Panc1 (cell line): ENCODE measurements at regions not wholly inside any gene's neighbourhood (a gene's known extent, or its start where the extent isn't known, plus 50 kb on each side); places are given as distances from the start of the nearest gene placed in this dataset.

Experiments
- ATAC-seq: fragments of 200-7000 bp; cut with Tn5 transposase; 2 replicates; pipeline ENCODE4 v1.9.1; 2020; ENCODE audit warnings: mild to moderate bottlenecking, moderate library complexity
- BruUV-seq: library from RNA; stranded (reverse); fragments of 400-500 nt; replicated peaks from 2 replicates; lab custom pipeline; 2021; lab: Mats Ljungman, UMichigan
- CTCF ChIA-PET: fragments of 300-600 bp; sonication (Branson Sonifier 250); formaldehyde crosslinking; loops from one replicate; lab custom pipeline; 2022; ENCODE audit warnings: antibody characterized with exemption; lab: Charles Lee
- POLR2A ChIA-PET: fragments of 300-600 bp; sonication (Branson Sonifier 250); formaldehyde crosslinking; loops from one replicate; lab custom pipeline; 2022; ENCODE audit warnings: antibody characterized with exemption; lab: Charles Lee
- DNase-seq: peaks from one replicate; pipeline ENCODE4 v3.0.0-alpha.2; 2010; ENCODE audit warnings: low read depth, low spot score
- H3K27ac ChIP-seq: 2 replicates; pipeline ENCODE4 v1.5.1; 2011; ENCODE audit warnings: mild to moderate bottlenecking, low read length, inconsistent platforms
- H3K27me3 ChIP-seq: fragments of 200-500 bp; sonication (Bioruptor generic); 2 replicates; pipeline ENCODE4 v1.6.0; 2014; ENCODE audit warnings: low read length, inconsistent platforms; ENCODE audit not compliant: control insufficient read depth, insufficient read depth
- H3K36me3 ChIP-seq: fragments of 200-500 bp; sonication (Bioruptor generic); 2 replicates; pipeline ENCODE4 v1.5.1; 2014; ENCODE audit warnings: inconsistent platforms, mild to moderate bottlenecking, low read length, moderate library complexity; ENCODE audit not compliant: control insufficient read depth, insufficient read depth
- H3K4me1 ChIP-seq: 2 replicates; pipeline ENCODE4 v1.5.1; 2011; ENCODE audit warnings: inconsistent platforms, mild to moderate bottlenecking, low read length, moderate library complexity; ENCODE audit not compliant: control insufficient read depth, insufficient read depth
- H3K4me3 ChIP-seq, 2 experiments: 2 replicates each; pipeline ENCODE4 v1.5.1; 2011 to 2012; ENCODE audit warnings: low read depth in 2 of 2, low read length in 2 of 2, mild to moderate bottlenecking in 2 of 2, inconsistent platforms in 1 of 2, moderate library complexity in 1 of 2
- H3K9me3 ChIP-seq: fragments of 200-500 bp; sonication (Bioruptor generic); 2 replicates; pipeline ENCODE4 v1.5.1; 2014; ENCODE audit warnings: low read depth, mild to moderate bottlenecking, inconsistent platforms, low read length, moderate library complexity; ENCODE audit not compliant: control insufficient read depth, insufficient read depth
- CTCF ChIP-seq: fragments of 450-650 bp; IDR thresholded peaks from 2 replicates; pipeline ENCODE4 v1.5.1; 2017; ENCODE audit warnings: mild to moderate bottlenecking
- POLR2AphosphoS5 ChIP-seq: IDR thresholded peaks from 2 replicates; pipeline ENCODE4 v1.6.1; 2012; ENCODE audit warnings: mild to moderate bottlenecking, low read depth, low read length, moderate library complexity
- REST ChIP-seq, 2 experiments: IDR thresholded peaks; 2 replicates each; pipeline ENCODE4 v1.6.1; 2011 to 2012; ENCODE audit warnings: low read depth in 2 of 2, control low read depth in 1 of 2, low read length in 1 of 2, mild to moderate bottlenecking in 1 of 2, moderate library complexity in 1 of 2; ENCODE audit not compliant: insufficient read depth in 1 of 2
- SIN3A ChIP-seq: IDR thresholded peaks from 2 replicates; pipeline ENCODE4 v1.6.1; 2012; ENCODE audit warnings: low read depth, mild to moderate bottlenecking, low read length, moderate library complexity, borderline replicate concordance; ENCODE audit not compliant: insufficient read depth
- TCF7L2 ChIP-seq: IDR thresholded peaks from 2 replicates; pipeline ENCODE4 v1.6.1; 2011; ENCODE audit warnings: mild to moderate bottlenecking, low read depth, low read length, inconsistent platforms
- in situ Hi-C: cut with HindIII; loops from 2 replicates; pipeline ENCODE4 v1.10.0; 2016; ENCODE audit warnings: low sequenced_read_pairs, low pct_unique_long_range_greater_than_20kb
- intact Hi-C: fragments of 100-400 bp; cut with micrococcal nuclease; formaldehyde crosslinking; loops from one replicate; pipeline ENCODE4 v1.10.0; 2022; ENCODE audit not compliant: unreplicated experiment

DNA sequence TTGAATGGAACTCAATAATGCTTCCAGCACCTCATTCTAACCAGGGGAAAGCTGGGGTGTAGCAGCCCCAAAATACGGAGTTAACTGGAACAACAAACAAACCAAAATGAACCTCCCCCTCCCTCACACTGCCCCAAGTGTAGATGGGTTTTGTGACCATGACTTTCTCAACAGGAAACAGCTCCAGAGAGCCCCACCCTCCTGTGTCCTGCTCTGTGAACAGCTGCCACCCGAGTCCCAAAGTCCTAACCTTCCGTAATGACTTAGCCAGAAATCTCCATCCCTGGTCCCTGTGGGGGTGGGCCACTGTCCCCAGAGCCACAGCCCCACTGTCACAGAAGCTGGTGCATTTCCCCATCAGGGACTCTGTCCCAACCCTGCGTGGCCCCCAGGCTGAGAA is 155.4 kb downstream of the CRYBB2 start:
- BruUV-seq, result no TSS peak
- Histone ChIP-seq H3K4me3 (no peak overlapping the region), H3K27me3 (no peaks in the 10 kb centered on the region), H3K4me1 (no peaks in the 10 kb centered on the region), H3K36me3 (no peaks in the 10 kb centered on the region), H3K27ac (no peak overlapping the region), H3K9me3 (no peaks in the 10 kb centered on the region)
- no peak for DNase-seq
- ChIA-PET CTCF (no interaction called here), POLR2A (no interaction called here)
- in situ Hi-C loops, result no loop called here
- TF ChIP-seq CTCF (no peak), SIN3A (no peak), POLR2AphosphoS5 (no peak)
- no peak for ATAC-seq
- intact Hi-C loops, result no loop called here

DNA sequence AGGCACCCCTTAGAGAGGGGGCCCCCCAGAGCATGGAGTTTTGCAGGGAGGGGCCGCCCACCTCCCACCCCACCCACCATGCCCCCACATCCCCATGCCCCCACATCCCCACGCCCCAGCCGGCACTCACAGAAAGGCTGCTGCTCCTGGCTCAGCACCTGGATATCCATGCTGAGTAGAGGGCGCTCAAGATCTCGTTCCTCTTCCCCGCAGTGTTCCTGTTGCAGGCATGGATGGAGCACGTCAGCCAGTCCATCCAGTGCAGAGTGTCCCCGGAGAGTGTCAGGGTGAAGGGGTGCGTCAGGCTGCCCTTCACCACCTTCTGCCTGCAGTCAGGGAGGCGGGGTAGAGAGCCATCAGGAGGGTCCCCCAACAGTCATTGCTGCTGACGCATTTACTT is 156.2 kb downstream of the CRYBB2 start:
- ChIA-PET POLR2A (no interaction called here), CTCF (no interaction called here)
- no peak; the same call in 1 of the 2 replicates for ATAC-seq
- H3K4me3 ChIP-seq, result no peak overlapping the region
- intact Hi-C loops, result no loop called here
- H3K36me3 ChIP-seq, result no peaks in the 10 kb centered on the region
- in situ Hi-C loops, result no loop called here
- no peaks in the 10 kb centered on the region for H3K27me3 ChIP-seq
- no peaks in the 10 kb centered on the region; the same call in 1 of the 2 replicates for H3K4me1 ChIP-seq
- BruUV-seq, result no TSS peak
- H3K27ac ChIP-seq, result no peak overlapping the region
- TF ChIP-seq TCF7L2 (no peak), CTCF (no peak), SIN3A (no peak), POLR2AphosphoS5 (no peak), REST (IDR thresholded peaks at IDR 0.05; ENCODE audit: insufficient read depth in 1 of 2, low read depth in 2 of 2, low read length in 1 of 2) (no peak)
- DNase-seq, result no peak
- H3K9me3 ChIP-seq, result no peaks in the 10 kb centered on the region

GRCh38 chr22:25377699-25378098 is 158.3 kb downstream of the CRYBB2 start:
- BruUV-seq, result no TSS peak
- no peak for DNase-seq
- in situ Hi-C loops (no loop called here), intact Hi-C loops (no loop called here)
- H3K4me3 ChIP-seq, result no peak overlapping the region
- POLR2A ChIA-PET, result no interaction called here
- TF ChIP-seq CTCF (no peak), POLR2AphosphoS5 (no peak), SIN3A (no peak), TCF7L2 (no peak), REST (IDR thresholded peaks at IDR 0.05; ENCODE audit: insufficient read depth in 1 of 2, low read depth in 2 of 2, low read length in 1 of 2) (no peak)
- CTCF ChIA-PET, result no interaction called here
- H3K36me3 ChIP-seq, result no peaks in the 10 kb centered on the region
- peaks cover 3% of the 10 kb centered on the region for H3K4me1 ChIP-seq
- no peaks in the 10 kb centered on the region for H3K27me3 ChIP-seq
- ATAC-seq, result no peak
- H3K9me3 ChIP-seq, result no peaks in the 10 kb centered on the region
- H3K27ac ChIP-seq, result no peak overlapping the region
